RWPE2 (cell line): ENCODE measurements at regions not wholly inside any gene's neighbourhood (a gene's known extent, or its start where the extent isn't known, plus 50 kb on each side); places are given as distances from the start of the nearest gene placed in this dataset.
A peak's percentile ranks its signal among the peaks of the same experiment; 100 is the strongest.

ENCODE experiments used
- ATAC-seq: fragments of 200-7000 bp; cut with Tn5 transposase; 3 replicates; pipeline ENCODE4 v1.9.1; 2021; ENCODE audit warnings: low read depth
- DNase-seq: peaks from one replicate; pipeline ENCODE4 v3.0.0-alpha.2; 2020; ENCODE audit warnings: low spot score
- H3K27ac ChIP-seq: fragments of 450-650 bp; 2 replicates; pipeline ENCODE4 v1.5.1; 2017; ENCODE audit warnings: mild to moderate bottlenecking; ENCODE audit not compliant: poor library complexity, severe bottlenecking
- H3K27me3 ChIP-seq: fragments of 250-450 bp; sonication (Bioruptor Pico); 2 replicates; pipeline ENCODE4 v1.5.1; 2021; ENCODE audit warnings: mild to moderate bottlenecking, moderate library complexity; ENCODE audit not compliant: insufficient read depth, poor library complexity, severe bottlenecking
- H3K36me3 ChIP-seq: fragments of 250-450 bp; sonication (Bioruptor Pico); 2 replicates; pipeline ENCODE4 v1.5.1; 2020; ENCODE audit warnings: low read depth, mild to moderate bottlenecking, moderate library complexity
- H3K4me1 ChIP-seq: fragments of 250-450 bp; sonication (Bioruptor Pico); 2 replicates; pipeline ENCODE4 v1.5.1; 2021; ENCODE audit warnings: mild to moderate bottlenecking, moderate library complexity; ENCODE audit not compliant: insufficient read depth, poor library complexity, severe bottlenecking
- H3K4me3 ChIP-seq: fragments of 250-450 bp; sonication (Bioruptor Pico); 2 replicates; pipeline ENCODE4 v1.5.1; 2021; ENCODE audit warnings: mild to moderate bottlenecking, moderate library complexity; ENCODE audit not compliant: severe bottlenecking
- H3K9me3 ChIP-seq: fragments of 250-450 bp; sonication (Bioruptor Pico); 2 replicates; pipeline ENCODE4 v1.5.1; 2021; ENCODE audit warnings: mild to moderate bottlenecking, moderate library complexity; ENCODE audit not compliant: severe bottlenecking
- CTCF ChIP-seq: fragments of 450-650 bp; IDR thresholded peaks from one replicate; pipeline ENCODE4 v1.5.1; 2017; ENCODE audit warnings: mild to moderate bottlenecking, moderate library complexity; ENCODE audit not compliant: poor library complexity, severe bottlenecking

DNA sequence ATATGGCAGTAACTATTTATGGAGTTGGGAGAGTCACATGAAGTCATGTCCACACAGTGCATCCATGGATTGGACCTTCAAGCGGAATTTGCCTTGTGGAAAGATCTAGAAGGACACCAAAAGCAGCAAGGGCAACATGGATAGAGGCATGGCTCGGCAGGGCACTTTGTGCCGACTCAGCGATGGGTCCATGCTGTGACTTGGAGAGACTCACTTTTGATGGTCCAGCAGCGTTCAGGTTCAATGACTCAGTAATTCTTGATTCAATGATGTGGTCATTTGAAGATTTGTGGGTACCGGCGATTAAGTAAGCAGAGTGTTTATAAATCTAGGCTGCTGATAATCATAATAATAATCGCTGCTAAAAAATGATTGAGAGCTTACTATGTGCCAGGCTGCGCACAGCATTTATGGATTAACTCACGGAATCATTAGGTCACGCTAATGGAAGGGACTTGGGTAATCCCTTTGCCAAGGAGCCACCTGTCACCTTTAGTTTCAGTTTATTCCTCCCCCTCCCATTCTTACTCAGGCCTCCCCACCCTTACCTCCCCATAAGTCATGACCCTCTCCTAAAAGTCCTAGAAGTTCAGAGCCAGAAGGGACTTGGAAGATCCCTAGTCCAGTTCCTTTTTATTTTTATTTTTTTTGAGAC is 127.5 kb upstream of the CRHR1 start:
- Histone ChIP-seq H3K27me3 (peaks cover 5% of the 10 kb centered on the region), H3K4me3 (no peak overlapping the region), H3K4me1 (no peaks in the 10 kb centered on the region), H3K36me3 (no peaks in the 10 kb centered on the region), H3K27ac (no peak overlapping the region), H3K9me3 (no peaks in the 10 kb centered on the region)
- no peak for DNase-seq
- no peak for ATAC-seq
- no peak for TF ChIP-seq CTCF

GRCh38 chr17:45660474-45660873 is 123.6 kb upstream of the CRHR1 start:
- Histone ChIP-seq H3K27ac (no peak overlapping the region), H3K4me1 (no peaks in the 10 kb centered on the region), H3K27me3 (peaks cover 8% of the 10 kb centered on the region), H3K9me3 (no peaks in the 10 kb centered on the region), H3K4me3 (no peak overlapping the region), H3K36me3 (no peaks in the 10 kb centered on the region)
- ATAC-seq = 0 out of 3 replicates have a peak, but pooled peaks have one; percentile 17
- no peak for TF ChIP-seq CTCF
- no peak for DNase-seq

GRCh38 chr17:45662432-45662831 is 121.7 kb upstream of the CRHR1 start:
- H3K27ac ChIP-seq = no peak overlapping the region
- DNase-seq (no peak), ATAC-seq (no peak)
- TF ChIP-seq CTCF = no peak
- H3K36me3 ChIP-seq = no peaks in the 10 kb centered on the region
- no peaks in the 10 kb centered on the region for H3K4me1 ChIP-seq
- H3K4me3 ChIP-seq = no peak overlapping the region
- H3K27me3 ChIP-seq = peaks cover 12% of the 10 kb centered on the region
- no peaks in the 10 kb centered on the region for H3K9me3 ChIP-seq

- ATAC-seq (no peak), DNase-seq (no peak)
- Histone ChIP-seq H3K36me3 (no peaks in the 10 kb centered on the region), H3K4me1 (no peaks in the 10 kb centered on the region), H3K27ac (no peak overlapping the region), H3K4me3 (no peak overlapping the region), H3K9me3 (no peaks in the 10 kb centered on the region), H3K27me3 (peaks cover 12% of the 10 kb centered on the region)
- no peak for TF ChIP-seq CTCF
Observed at GRCh38 chr17:45663772-45664171, 120.3 kb upstream of the CRHR1 start.

DNA sequence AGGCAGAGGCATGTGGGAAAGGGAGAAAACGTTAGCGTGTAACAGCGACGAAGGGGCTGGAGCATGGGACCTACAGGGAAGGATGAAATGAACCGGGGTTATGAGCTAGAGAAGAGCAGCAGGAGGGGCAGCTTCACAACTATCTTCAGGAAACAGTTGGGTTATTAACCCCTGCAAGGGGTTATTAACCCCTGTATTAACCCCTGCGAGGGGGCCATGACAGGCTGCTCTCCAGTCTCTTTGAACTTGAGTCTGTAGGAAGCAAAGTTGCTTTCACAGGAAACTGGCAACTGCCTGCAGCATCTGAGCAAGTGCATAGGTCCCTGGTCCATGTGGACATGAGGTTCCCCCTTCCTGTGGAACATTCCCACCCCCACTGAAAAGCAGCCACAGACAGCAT is 119.2 kb upstream of the CRHR1 start:
- Histone ChIP-seq H3K27ac (no peak overlapping the region), H3K4me3 (no peak overlapping the region), H3K9me3 (no peaks in the 10 kb centered on the region), H3K36me3 (no peaks in the 10 kb centered on the region), H3K4me1 (no peaks in the 10 kb centered on the region), H3K27me3 (peaks cover 12% of the 10 kb centered on the region)
- ATAC-seq (no peak), DNase-seq (no peak)
- TF ChIP-seq CTCF = no peak
